ENCODE measurements at regions not wholly inside any gene's neighbourhood (a gene's known extent, or its start where the extent isn't known, plus 50 kb on each side); places are given as distances from the start of the nearest gene placed in this dataset.

GRCh38 chr16:73997340-73997711, 299.3 kb upstream of the PSMD7 start:
- no peak for TF ChIP-seq CTCF (IDR thresholded peaks at IDR 0.05; ENCODE audit: low read depth, low read length, poor library complexity, severe bottlenecking)
- TF ChIP-seq EZH2phosphoT487 (IDR thresholded peaks at IDR 0.05; ENCODE audit: borderline replicate concordance, low read length), result no peak

Data from DOHH2 (cell line).